Right lobe of liver (tissue), 4 donors: ENCODE measurements at regions not wholly inside any gene's neighbourhood (a gene's known extent, or its start where the extent isn't known, plus 50 kb on each side); places are given as distances from the start of the nearest gene placed in this dataset.

Source experiments
- CTCF ChIP-seq, 4 donors: fragments of 200-600 bp in 3 of 4; fragments of 450-650 bp in 1 of 4; IDR thresholded peaks; one replicate each; pipeline versions ENCODE4 v1.5.1 to v1.8.0; 2016 to 2022; ENCODE audit warnings: antibody characterized with exemption in 4 of 4, mild to moderate bottlenecking in 2 of 4
- POLR2A ChIP-seq: fragments of 450-650 bp; IDR thresholded peaks from one replicate; pipeline ENCODE4 v1.6.1; 2017; ENCODE audit warnings: antibody characterized with exemption, mild to moderate bottlenecking
- donor health status: DM: no; HTN: no; CAD: no.
- donor health status: DM: no; HTN: no; CAD: no.
- donor health status: DM: no; HTN: yes; CAD: no.

DNA sequence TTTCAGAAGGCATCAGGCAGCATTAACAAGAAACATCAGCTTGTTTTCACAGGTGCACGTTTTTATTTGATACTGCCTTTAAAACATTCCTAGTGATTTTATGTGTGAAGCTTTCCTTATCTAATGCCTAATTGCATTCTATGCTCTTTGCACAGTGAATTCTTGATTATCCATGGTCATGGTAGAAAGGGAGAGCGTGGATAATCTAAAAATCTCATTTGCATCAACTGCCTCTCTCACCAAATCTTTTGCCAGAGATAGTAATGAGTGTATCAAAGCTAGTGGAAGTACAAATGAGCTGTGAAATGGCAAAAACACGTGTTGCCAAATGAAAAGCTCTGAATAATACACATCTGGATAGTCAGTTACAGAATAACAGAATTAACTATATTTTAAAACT lies 170.5 kb downstream of the NAA11 start:
- TF ChIP-seq CTCF (IDR thresholded peaks at IDR 0.05) (no peak), POLR2A (no peak)
